HG03139 (cell line): ENCODE measurements at regions not wholly inside any gene's neighbourhood (a gene's known extent, or its start where the extent isn't known, plus 50 kb on each side); places are given as distances from the start of the nearest gene placed in this dataset.
"Not testable (repeated sequence)": the region's sequence is repeated elsewhere in the genome, so short reads cannot be mapped to it uniquely, and the experiment has no call there.

Source experiments
- ATAC-seq: cut with Tn5 transposase; IDR thresholded peaks from one replicate; pipeline ENCODE4 v1.9.1; 2021; ENCODE audit not compliant: unreplicated experiment

- peak; percentile 77 for ATAC-seq
Measured at GRCh38 chr13:26482451-26483197, 74.9 kb upstream of the WASF3 start.

DNA sequence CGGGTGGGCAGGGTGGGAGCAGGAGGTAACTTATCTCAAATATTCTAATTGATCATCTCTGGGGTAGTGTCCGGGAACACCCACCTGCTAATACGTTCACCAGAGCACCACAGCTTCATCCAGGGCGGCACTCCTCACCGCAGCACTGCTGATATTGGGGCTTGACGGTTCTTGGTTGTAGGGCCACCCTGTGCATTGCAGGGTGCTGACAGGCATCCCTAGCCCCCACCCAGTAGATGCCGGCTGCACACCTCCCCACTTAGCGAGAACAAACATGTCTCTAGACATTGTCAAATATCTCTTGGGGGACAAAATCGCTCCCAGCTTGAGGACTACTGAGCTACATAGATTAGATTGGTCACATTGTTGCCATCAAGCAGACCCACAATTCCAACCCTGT is 73.9 kb upstream of the WASF3 start:
- no peak for ATAC-seq

DNA sequence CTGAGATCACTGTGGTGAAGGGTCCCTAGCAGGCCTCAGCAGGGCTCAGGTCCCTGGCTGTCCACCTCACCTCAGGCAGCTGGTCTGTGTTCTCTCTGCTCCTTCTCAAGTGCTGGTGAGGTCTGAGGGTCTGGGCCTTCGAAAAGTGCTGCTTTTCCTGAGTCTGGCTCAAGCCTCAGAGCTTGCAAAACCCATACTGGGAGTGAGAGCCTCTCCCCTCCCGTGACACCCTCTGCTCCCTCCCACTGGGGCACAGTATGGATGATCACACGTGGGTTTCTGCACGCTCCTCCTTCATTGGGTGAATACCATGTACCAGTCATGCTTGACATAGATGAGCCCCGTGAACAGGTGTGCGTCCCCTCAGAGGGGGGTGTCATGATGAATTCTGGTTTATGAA is 73.3 kb upstream of the WASF3 start:
- no peak for ATAC-seq

DNA sequence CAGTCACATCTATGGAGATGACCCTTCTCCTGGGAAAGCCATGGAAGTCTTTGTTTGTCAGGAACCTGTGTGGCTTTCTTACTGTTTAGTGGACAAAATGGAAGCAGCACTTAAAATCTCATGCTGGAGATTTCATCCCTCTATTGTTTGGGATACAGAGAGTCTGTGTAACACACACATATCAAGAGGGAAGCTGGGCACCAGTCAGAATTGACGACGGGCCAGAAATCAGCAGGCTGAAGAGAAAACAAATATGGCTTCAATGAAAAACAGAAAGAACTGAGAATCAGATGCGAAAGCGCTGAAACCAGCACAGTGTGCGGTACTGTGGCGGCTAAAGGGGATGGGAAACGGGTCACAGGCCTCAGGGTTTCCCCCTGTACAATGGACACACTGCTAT is 72.2 kb upstream of the WASF3 start:
- ATAC-seq = no peak

DNA sequence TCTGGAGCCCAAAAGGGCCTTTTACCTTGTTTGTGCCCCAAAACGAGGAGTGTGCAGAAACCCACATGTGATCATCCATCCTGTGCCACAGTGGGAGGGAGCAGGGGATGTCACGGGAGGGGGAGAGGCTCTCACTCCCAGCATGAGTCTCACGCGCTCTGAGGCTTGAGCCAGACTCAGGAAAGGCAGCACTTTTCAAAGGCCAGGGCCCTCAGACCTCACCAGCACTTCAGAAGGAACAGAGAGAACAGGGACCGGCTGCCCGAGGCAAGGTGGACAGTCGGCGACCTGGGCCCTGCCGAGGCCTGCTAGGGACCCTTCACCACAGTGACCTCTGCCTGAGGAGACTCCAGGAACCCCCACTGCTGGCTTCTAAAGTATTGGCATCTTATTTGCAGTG is 71.7 kb upstream of the WASF3 start:
- ATAC-seq = no peak

GRCh38 chr13:26486550-26486949 is 70.9 kb upstream of the WASF3 start:
- no peak for ATAC-seq

DNA sequence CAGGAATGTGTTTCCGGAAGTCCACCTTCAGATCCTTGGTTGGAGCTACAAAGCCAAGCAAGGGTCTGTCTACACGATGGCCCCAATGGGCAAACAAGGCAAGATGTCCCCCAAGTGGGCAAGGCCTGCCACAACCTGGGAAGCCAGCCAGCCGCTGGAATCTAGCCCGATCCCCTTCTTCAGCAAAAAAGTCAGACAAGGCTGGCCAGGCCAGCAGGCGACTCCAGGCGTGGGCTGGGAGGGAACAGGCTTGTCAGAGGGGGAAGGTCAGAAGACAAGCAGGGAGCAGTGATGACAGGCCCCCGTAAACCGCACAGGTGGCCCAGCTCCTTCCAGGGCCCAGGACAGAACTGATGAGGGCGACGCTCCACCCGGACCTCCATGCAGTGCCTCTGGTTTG is 69.7 kb upstream of the WASF3 start:
- ATAC-seq = no peak

DNA sequence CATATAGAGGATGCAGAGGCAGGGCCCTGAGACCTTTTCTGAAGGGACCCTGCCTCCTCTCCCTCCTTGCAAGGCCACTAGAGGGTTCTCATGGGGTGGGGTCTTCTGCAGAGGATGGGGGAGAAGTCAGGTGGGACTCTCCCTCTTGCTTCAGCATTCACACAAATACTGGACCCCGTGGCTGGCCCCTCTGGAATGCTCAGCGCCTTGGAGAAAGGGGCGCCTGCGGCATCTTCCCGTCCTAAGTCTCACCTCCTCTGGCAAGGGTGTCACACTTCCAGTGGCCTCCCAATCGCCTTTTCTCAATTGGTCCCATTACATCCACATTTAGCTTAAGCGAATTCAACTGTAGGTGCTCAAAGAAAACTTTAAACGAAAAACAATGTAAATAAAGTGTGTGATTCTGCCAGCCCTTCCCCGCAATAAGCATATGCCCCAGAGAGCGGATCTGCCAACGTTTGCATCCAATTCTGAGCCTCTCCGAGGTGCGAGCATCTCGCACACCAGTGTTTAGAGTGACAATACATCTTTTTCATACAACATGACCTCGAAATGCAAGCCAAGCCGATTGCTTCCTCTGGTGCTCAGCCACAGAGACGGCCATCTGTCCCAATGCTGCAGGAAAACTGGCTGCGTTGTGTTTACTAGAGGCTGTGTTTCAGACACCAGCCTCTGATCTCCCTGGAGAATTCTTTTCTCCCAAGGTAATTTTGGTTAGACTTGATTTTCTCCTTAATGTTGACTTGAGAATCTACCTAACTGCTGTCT is 69.1 kb upstream of the WASF3 start:
- ATAC-seq = no peak

GRCh38 chr13:26492301-26492700 is 65.2 kb upstream of the WASF3 start:
- not testable (repeated sequence) for ATAC-seq

DNA sequence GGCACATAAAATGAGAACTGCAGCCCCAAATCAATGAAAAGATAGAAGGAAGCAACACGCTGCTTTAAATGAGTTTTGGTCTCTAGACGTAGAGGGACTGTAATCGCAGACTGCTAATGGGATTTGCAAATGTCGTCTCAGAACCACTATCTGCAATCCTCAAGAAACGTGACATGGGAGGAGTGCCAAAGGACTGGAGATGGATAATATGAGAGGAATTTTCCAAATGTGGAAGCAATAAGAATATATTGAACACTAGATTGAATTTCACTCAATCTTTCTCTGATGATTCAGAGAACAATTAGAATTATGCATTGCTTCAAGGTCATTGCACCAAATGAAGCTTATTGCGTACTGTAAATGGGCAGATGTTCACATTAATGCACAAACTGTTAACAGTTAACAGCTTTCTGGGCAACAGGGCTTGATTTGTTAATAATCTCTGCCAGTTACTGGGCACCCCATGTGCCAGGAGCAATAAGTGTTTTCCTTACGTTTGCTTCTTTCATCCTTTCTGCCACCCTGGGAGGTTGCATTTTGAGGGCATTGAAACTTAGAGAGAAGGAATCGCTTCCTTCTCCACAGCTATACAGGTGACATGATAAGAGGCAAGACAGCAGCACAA is 62.8 kb upstream of the WASF3 start:
- no peak for ATAC-seq

DNA sequence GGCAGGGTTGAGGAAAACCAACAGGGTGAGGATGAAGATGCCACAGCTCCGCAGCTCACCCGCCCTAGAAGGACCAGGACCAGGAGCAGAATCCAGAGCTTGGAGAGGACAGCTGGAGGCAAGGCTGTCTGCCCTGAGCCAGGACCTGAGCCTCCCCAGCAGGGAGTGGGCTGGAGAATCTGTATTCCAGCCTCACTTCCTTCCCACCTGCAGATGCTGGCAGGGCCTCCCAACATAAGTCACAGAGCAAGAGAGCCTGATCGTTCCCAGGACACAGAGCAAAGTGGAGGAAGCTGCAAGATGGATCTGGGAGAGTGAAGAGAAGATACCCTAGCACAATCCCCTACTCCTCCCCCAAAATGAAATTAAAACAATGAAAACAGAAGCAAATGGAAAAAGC is 61.7 kb upstream of the WASF3 start:
- ATAC-seq = no peak

GRCh38 chr13:26497968-26498511 is 59.4 kb upstream of the WASF3 start:
- no peak for ATAC-seq

DNA sequence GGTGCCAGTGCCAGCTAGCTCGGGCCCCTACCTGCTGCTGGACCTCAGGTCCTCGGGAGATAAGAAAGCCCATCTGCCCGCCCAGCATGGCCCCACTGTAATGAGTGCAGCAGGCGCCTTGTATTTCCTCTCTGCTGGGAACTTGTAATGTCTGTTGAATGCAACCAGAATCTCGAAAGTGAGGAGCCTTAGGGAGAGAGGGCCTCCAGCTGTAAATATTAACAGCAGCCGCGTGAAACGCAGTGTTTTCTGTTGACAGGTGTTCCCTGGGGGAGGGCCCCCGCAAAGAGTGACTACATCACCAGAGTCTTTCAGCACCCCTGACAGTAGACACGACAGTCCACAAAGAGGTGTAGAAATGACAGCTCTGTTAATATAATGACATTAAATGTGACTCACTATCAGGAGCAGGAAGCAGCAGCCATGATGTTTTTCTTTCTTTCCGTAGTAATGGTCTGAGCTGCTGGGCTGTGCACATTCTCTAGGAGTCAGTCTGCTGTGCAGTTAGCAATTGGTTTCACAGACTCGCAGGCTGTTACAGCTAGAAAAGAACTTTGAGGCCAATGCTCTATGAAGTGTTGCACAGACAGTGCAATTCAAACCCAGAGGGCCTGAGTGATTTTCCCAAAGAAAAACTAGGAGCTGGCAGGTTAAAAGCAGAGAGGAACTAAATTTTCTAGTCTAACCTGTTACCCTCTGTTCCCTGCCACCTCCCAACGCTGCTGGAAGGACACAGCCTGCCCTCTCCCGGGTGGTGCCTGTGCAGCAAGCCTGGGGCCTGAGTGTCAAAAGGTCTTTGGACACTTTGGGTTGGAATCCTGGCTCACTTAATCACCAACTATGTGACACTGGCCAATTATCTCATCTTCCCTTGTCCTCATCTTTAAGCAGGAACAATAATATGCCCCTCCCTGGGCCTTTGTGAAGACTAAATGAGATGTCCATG is 58.6 kb upstream of the WASF3 start:
- no peak for ATAC-seq

- no peak for ATAC-seq
Measured at GRCh38 chr13:26500618-26501320, 56.7 kb upstream of the WASF3 start.

DNA sequence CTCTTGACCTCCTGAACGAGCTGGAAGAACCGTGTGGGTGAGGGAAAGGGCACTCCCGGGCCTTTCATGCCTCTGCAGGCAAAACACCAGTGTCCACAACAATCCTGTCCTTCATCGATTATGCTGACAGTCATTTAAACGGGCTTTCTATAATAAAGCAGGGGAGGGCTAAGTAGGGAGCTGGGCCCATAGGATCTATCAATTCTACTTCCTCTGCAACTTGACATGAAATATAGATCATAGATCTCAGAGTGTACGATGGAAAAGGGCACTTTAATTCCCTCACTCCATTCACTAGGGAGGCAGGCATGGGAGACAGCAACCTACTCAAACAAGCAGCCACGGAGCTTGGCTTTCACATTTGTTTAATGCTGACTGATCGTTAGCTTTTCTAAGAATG is 55.8 kb upstream of the WASF3 start:
- no peak for ATAC-seq

GRCh38 chr13:26502826-26503225 is 54.7 kb upstream of the WASF3 start:
- no peak for ATAC-seq

DNA sequence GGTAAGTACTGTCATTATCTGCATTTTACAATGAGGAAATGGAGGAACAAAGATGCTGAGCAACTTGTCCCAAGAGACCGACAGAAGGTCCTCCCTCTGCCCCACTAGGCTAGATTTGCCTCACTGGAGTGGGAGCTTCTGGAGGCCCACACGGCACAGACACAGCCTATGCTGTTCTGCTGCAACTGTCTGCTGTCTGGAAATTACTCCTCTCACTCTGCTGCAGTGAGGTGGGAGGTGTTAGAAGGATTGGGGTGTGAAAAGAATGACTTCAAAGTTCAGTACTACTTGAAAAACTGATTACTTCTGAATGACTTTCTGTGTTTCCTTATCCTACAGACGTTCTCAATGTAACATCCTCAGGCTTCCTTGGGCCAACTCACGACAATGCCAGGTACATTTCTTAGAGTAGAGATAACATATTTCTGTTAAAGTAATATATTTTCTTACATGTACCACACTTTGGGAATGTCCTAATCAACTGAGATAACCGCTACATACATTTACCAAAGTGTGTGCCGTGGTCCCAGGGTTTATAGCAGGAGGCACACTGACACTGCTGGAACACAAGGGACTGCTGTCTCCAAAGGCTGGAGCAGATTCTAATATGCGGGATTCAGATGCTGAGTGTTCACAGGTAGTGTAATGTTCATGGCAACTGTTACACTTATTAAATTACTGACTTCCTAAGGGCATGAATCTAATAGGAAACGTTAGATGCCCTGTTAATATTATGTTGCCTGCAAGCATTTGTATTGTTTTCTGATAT is 53.5 kb upstream of the WASF3 start:
- ATAC-seq = no peak
